Jurkat, Clone E6-1 (cell line): ENCODE measurements at regions not wholly inside any gene's neighbourhood (a gene's known extent, or its start where the extent isn't known, plus 50 kb on each side); places are given as distances from the start of the nearest gene placed in this dataset.
A peak's percentile ranks its signal among the peaks of the same experiment; 100 is the strongest.

Experiments used
- DNase-seq: peaks from one replicate; pipeline ENCODE4 v3.0.0-alpha.2; 2011; ENCODE audit warnings: low read depth, low spot score
- H3K4me3 ChIP-seq: 2 replicates; pipeline ENCODE4 v1.5.1; 2011; ENCODE audit warnings: mild to moderate bottlenecking, low read length, control low read depth, moderate library complexity

GRCh38 chr6:90351696-90352095 lies 55.1 kb upstream of the BACH2 start:
- no peak for DNase-seq
- no peak overlapping the region for H3K4me3 ChIP-seq

GRCh38 chr6:90350689-90351554 lies 54.3 kb upstream of the BACH2 start:
- no peak overlapping the region for H3K4me3 ChIP-seq
- DNase-seq, result peak; percentile 72

GRCh38 chr6:90347411-90347851 lies 50.8 kb upstream of the BACH2 start:
- DNase-seq, result no peak
- H3K4me3 ChIP-seq, result no peak overlapping the region

- DNase-seq, result no peak
- no peak overlapping the region for H3K4me3 ChIP-seq
Observed at GRCh38 chr6:90346729-90347128, 50.1 kb upstream of the BACH2 start.
